ENCODE measurements at regions not wholly inside any gene's neighbourhood (a gene's known extent, or its start where the extent isn't known, plus 50 kb on each side); places are given as distances from the start of the nearest gene placed in this dataset.

DNA sequence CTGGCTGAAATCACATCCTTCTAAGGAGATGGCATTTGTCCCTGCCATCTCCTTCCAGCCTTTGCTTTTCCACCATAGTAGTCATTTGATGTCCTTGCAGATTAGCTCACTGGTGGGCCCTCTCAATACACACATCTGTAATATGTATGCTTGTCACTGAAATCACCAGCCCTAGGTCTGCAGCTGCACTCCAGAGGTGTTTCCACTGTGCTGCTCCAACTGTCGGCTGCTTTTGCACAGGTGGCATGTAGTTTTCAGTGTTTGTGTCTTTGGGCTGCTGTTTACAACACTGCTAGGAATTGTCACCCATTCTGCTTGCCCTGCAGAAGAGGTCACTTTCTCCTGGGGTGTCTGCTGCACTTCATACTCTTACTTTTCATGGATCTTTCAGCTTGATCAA, 69.0 kb upstream of the GRAMD1B start:
- DNase-seq (ENCODE audit: low read depth): no peak
- no peak overlapping the region for H3K4me3 ChIP-seq (ENCODE audit: low read depth, low read length)
- TF ChIP-seq POLR2A (IDR thresholded peaks at IDR 0.05; ENCODE audit: extremely low read depth, insufficient read length): no peak
- TF ChIP-seq, protein P1, sequence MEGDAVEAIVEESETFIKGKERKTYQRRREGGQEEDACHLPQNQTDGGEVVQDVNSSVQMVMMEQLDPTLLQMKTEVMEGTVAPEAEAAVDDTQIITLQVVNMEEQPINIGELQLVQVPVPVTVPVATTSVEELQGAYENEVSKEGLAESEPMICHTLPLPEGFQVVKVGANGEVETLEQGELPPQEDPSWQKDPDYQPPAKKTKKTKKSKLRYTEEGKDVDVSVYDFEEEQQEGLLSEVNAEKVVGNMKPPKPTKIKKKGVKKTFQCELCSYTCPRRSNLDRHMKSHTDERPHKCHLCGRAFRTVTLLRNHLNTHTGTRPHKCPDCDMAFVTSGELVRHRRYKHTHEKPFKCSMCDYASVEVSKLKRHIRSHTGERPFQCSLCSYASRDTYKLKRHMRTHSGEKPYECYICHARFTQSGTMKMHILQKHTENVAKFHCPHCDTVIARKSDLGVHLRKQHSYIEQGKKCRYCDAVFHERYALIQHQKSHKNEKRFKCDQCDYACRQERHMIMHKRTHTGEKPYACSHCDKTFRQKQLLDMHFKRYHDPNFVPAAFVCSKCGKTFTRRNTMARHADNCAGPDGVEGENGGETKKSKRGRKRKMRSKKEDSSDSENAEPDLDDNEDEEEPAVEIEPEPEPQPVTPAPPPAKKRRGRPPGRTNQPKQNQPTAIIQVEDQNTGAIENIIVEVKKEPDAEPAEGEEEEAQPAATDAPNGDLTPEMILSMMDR (IDR thresholded peaks at IDR 0.05; ENCODE audit: low read depth, low read length): no peak
- TF ChIP-seq MAX (IDR thresholded peaks at IDR 0.05; ENCODE audit: low read depth, low read length): no peak
- TF ChIP-seq MYC (IDR thresholded peaks at IDR 0.05; ENCODE audit: low read depth, low read length): no peak

GRCh38 chr11:123360267-123360936, 69.7 kb upstream of the GRAMD1B start:
- no peak for TF ChIP-seq MYC (IDR thresholded peaks at IDR 0.05; ENCODE audit: low read depth, low read length)
- no peak for TF ChIP-seq POLR2A (IDR thresholded peaks at IDR 0.05; ENCODE audit: extremely low read depth, insufficient read length)
- no peak for TF ChIP-seq MAX (IDR thresholded peaks at IDR 0.05; ENCODE audit: low read depth, low read length)
- TF ChIP-seq, protein P1 (IDR thresholded peaks at IDR 0.05; ENCODE audit: low read depth, low read length): no peak
- H3K4me3 ChIP-seq (ENCODE audit: low read depth, low read length): no peak overlapping the region
- no peak for DNase-seq (ENCODE audit: low read depth)

DNA sequence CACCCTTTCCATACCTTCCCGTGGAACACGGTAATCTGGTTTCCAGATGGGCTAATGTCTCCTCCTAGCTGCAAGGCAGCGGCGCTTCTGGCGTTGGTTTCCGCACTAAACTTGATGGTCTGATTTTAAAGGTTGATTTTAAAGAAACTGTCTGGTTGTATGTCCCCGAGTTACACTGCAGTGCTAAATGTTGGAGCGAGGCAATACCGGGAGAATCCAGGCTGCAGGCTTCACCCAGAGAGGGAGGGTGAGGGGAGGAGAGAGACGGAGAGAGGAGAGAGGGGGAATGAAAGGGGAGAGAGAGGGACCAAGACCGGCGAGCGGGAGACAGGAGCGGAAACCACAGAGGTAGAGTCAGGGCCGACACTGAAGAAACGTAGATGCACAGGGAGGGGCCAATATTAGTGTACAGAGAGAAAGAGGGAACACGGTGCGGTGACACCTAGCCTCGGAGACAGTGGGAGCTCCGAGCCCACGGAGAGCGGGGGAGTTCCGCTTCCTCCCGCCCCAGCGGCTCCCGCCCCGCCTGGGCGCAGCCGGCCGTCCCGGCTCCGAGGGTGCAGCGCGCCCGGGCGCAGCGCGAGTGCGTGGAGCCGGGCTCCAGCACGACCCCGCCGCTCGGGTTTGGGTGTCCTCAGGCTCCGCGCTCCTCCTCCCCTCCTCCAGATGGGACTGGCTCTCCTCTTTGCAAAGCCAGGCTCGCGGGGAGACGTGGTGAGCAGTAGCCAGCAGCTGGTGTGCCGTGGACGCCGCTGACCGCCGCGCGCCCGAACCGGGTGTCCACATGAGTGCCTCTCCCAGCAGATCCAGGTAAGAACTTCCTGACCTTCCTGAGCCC, 71.9 kb upstream of the GRAMD1B start:
- peak; percentile 11 for DNase-seq (ENCODE audit: low read depth)
- TF ChIP-seq MAX (IDR thresholded peaks at IDR 0.05; ENCODE audit: low read depth, low read length) (no peak), MYC (IDR thresholded peaks at IDR 0.05; ENCODE audit: low read depth, low read length) (no peak), POLR2A (IDR thresholded peaks at IDR 0.05; ENCODE audit: extremely low read depth, insufficient read length) (no peak)
- TF ChIP-seq, protein P1 (IDR thresholded peaks at IDR 0.05; ENCODE audit: low read depth, low read length): no peak
- H3K4me3 ChIP-seq (ENCODE audit: low read depth, low read length): no peak overlapping the region

DNA sequence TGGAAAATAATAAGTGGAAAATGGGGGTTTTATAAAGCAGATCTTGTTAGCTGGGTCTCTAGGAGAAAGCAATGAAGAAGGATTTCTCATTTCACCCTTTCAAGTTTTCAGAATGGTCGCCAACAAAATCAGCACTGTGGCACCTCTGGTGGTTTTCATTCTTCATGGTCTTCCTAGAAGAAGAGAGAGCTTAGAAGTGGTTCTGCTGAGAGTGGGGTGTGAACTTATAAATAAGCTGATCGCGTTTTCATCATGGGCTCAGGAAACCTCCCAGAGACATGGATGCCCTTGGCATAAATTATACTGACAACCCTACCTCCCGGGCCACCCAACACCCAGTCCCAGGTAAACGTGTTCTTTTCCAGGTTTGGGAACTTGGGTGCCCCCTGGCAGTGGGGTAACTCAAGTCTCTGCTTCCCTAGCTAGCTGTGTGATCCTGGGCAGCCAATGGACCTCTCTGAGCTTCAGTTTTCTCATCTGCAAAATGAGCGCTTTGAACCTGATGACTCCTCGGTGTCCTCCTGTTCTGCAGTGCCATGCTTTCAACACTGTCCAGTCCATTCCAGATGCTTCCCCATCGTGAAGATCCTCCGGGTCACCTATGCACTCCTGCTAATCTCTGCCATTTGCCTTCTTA, 72.6 kb upstream of the GRAMD1B start:
- no peak overlapping the region for H3K4me3 ChIP-seq (ENCODE audit: low read depth, low read length)
- TF ChIP-seq MAX (IDR thresholded peaks at IDR 0.05; ENCODE audit: low read depth, low read length) (no peak), MYC (IDR thresholded peaks at IDR 0.05; ENCODE audit: low read depth, low read length) (no peak), POLR2A (IDR thresholded peaks at IDR 0.05; ENCODE audit: extremely low read depth, insufficient read length) (no peak)
- TF ChIP-seq, protein P1 (IDR thresholded peaks at IDR 0.05; ENCODE audit: low read depth, low read length): no peak
- no peak for DNase-seq (ENCODE audit: low read depth)

DNA sequence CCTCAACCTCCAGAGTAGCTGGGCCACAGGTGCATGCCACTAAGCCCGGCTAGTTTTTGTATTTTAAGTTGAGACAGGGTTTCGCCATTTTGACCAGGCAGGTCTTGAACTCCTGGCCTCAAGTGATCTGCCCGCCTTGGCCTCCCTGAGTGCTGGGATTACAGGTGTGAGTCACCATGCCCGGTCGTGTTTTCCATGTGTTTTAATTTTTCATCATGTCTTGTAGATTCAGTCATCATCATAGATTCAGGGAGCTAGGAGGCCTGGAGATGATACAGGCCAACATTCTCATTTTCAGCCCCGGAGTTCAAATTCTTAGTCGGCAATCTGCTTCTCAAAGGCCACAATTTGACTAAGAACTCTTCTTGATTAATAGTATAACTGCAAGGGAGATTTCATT, 73.5 kb upstream of the GRAMD1B start:
- no peak for DNase-seq (ENCODE audit: low read depth)
- no peak overlapping the region for H3K4me3 ChIP-seq (ENCODE audit: low read depth, low read length)
- TF ChIP-seq MYC (IDR thresholded peaks at IDR 0.05; ENCODE audit: low read depth, low read length) (no peak), MAX (IDR thresholded peaks at IDR 0.05; ENCODE audit: low read depth, low read length) (no peak)

Measured in NB4 (cell line).